NCI-H345 treated with DMSO at 0.1 percent for 48 hours (cell line): ENCODE measurements at regions not wholly inside any gene's neighbourhood (a gene's known extent, or its start where the extent isn't known, plus 50 kb on each side); places are given as distances from the start of the nearest gene placed in this dataset.

Source experiments
- DNase-seq: peaks from one replicate; lab custom pipeline; 2025; ENCODE audit not compliant: unreplicated experiment; lab: John Stamatoyannopoulos, UW

GRCh38 chr2:128732976-128733431 is 414.3 kb upstream of the HS6ST1 start:
- no peak for DNase-seq

GRCh38 chr2:128733450-128733849 is 414.8 kb upstream of the HS6ST1 start:
- no peak for DNase-seq

GRCh38 chr2:128734521-128735295 is 416.0 kb upstream of the HS6ST1 start:
- DNase-seq, result no peak

- no peak for DNase-seq
Measured at GRCh38 chr2:128735296-128735960, 416.8 kb upstream of the HS6ST1 start.

GRCh38 chr2:128736046-128736688 is 417.5 kb upstream of the HS6ST1 start:
- no peak for DNase-seq

GRCh38 chr2:128736689-128737545 is 418.2 kb upstream of the HS6ST1 start:
- peak; percentile 22 for DNase-seq

- no peak for DNase-seq
Measured at GRCh38 chr2:128737546-128737826, 418.8 kb upstream of the HS6ST1 start.

GRCh38 chr2:128738446-128739110 is 419.9 kb upstream of the HS6ST1 start:
- DNase-seq, result no peak

- DNase-seq, result no peak
Measured at GRCh38 chr2:128742467-128742866, 423.8 kb upstream of the HS6ST1 start.

- no peak for DNase-seq
Measured at GRCh38 chr2:128745946-128746345, 427.3 kb upstream of the HS6ST1 start.

GRCh38 chr2:128746356-128746755 is 427.7 kb upstream of the HS6ST1 start:
- no peak for DNase-seq

- DNase-seq, result no peak
Measured at GRCh38 chr2:128748336-128748735, 429.7 kb upstream of the HS6ST1 start.

- DNase-seq, result no peak
Measured at GRCh38 chr2:128748835-128749605, 430.4 kb upstream of the HS6ST1 start.

GRCh38 chr2:128750328-128751165 is 431.9 kb upstream of the HS6ST1 start:
- no peak for DNase-seq

- no peak for DNase-seq
Measured at GRCh38 chr2:128751746-128752145, 433.1 kb upstream of the HS6ST1 start.

GRCh38 chr2:128752691-128753263 is 434.1 kb upstream of the HS6ST1 start:
- DNase-seq, result no peak

- no peak for DNase-seq
Measured at GRCh38 chr2:128753321-128753720, 434.7 kb upstream of the HS6ST1 start.

- no peak for DNase-seq
Measured at GRCh38 chr2:128753800-128754199, 435.1 kb upstream of the HS6ST1 start.

GRCh38 chr2:128754246-128754724 is 435.6 kb upstream of the HS6ST1 start:
- DNase-seq, result no peak
